MCF 10A (cell line): ENCODE measurements at regions not wholly inside any gene's neighbourhood (a gene's known extent, or its start where the extent isn't known, plus 50 kb on each side); places are given as distances from the start of the nearest gene placed in this dataset.
"Not testable (repeated sequence)": the region's sequence is repeated elsewhere in the genome, so short reads cannot be mapped to it uniquely, and the experiment has no call there.

Experiments used
- BruUV-seq: library from RNA; stranded (reverse); fragments of 400-500 nt; replicated peaks from 2 replicates; lab custom pipeline; 2021; lab: Mats Ljungman, UMichigan
- CTCF ChIA-PET: fragments of 300-600 bp; sonication (Branson Sonifier 250); formaldehyde crosslinking; extraction: SDS; loops from one replicate; lab custom pipeline; 2021; ENCODE audit warnings: antibody characterized with exemption, inconsistent platforms; lab: Yijun Ruan, JAX
- POLR2A ChIA-PET: fragments of 300-600, 350-650 bp; sonication (Branson Sonifier 250); formaldehyde crosslinking; extraction: SDS; loops from one replicate; lab custom pipeline; 2020; ENCODE audit warnings: antibody characterized with exemption, inconsistent platforms; lab: Yijun Ruan, JAX
- DNase-seq: peaks from one replicate; pipeline ENCODE4 v3.0.0-alpha.2; 2018; ENCODE audit not compliant: unreplicated experiment
- H3K27ac Mint-ChIP-seq: one replicate; pipeline ENCODE4 v1.8.0; 2022; ENCODE audit warnings: mild to moderate bottlenecking, low read depth, mixed read lengths; ENCODE audit not compliant: unreplicated experiment
- H3K27me3 Mint-ChIP-seq: one replicate; pipeline ENCODE4 v1.8.0; 2022; ENCODE audit warnings: mixed read lengths; ENCODE audit not compliant: insufficient read depth, unreplicated experiment
- H3K36me3 Mint-ChIP-seq: one replicate; pipeline ENCODE4 v1.8.0; 2022; ENCODE audit warnings: mild to moderate bottlenecking, moderate library complexity, mixed read lengths; ENCODE audit not compliant: insufficient read depth, unreplicated experiment
- H3K4me1 Mint-ChIP-seq: one replicate; pipeline ENCODE4 v1.8.0; 2022; ENCODE audit warnings: mixed read lengths; ENCODE audit not compliant: insufficient read depth, unreplicated experiment
- H3K4me3 Mint-ChIP-seq: one replicate; pipeline ENCODE4 v1.8.0; 2022; ENCODE audit warnings: mild to moderate bottlenecking, moderate library complexity, mixed read lengths; ENCODE audit not compliant: unreplicated experiment
- H3K9me3 Mint-ChIP-seq: one replicate; pipeline ENCODE4 v1.8.0; 2022; ENCODE audit warnings: mixed read lengths; ENCODE audit not compliant: unreplicated experiment
- intact Hi-C: fragments of 100-400 bp; cut with micrococcal nuclease; formaldehyde crosslinking; loops from 2 replicates; pipeline ENCODE4 v1.14.1; 2022
- TF ChIP-seq, protein P1 (sequence below): fragments of 200-600 bp; IDR thresholded peaks from one replicate; pipeline ENCODE4 v1.8.0; 2022; ENCODE audit warnings: antibody characterized with exemption, mild to moderate bottlenecking; ENCODE audit not compliant: unreplicated experiment

DNA sequence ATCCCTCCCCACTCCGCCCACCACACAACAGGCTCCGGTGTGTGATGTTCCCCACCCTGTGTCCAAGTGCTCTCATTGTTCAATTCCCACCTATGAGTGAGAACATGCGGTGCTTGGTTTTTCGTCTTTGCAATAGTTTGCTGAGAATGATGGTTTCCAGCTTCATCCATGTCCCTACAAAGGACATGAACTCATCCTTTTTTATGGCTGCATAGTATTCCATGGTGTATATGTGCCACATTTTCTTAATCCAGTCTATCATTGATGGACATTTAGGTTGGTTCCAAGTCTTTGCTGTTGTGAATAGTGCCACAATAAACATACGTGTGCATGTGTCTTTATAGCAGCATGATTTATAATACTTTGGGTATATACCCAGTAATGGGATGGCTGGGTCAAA is 81.0 kb upstream of the TINAGL1 start:
- POLR2A ChIA-PET = not testable (repeated sequence)

GRCh38 chr1:31495770-31496169 is 80.5 kb upstream of the TINAGL1 start:
- CTCF ChIA-PET, H3K27ac Mint-ChIP-seq, POLR2A ChIA-PET, DNase-seq, H3K9me3 Mint-ChIP-seq, H3K4me3 Mint-ChIP-seq, BruUV-seq, H3K27me3 Mint-ChIP-seq, intact Hi-C loops, H3K4me1 Mint-ChIP-seq, H3K36me3 Mint-ChIP-seq: not testable (repeated sequence)

More for the DNA sequence above, 81.0 kb upstream of the TINAGL1 start:
- H3K9me3 Mint-ChIP-seq, H3K27me3 Mint-ChIP-seq, DNase-seq, CTCF ChIA-PET, H3K27ac Mint-ChIP-seq, H3K4me1 Mint-ChIP-seq, intact Hi-C loops, H3K4me3 Mint-ChIP-seq, H3K36me3 Mint-ChIP-seq, BruUV-seq: not testable (repeated sequence)

GRCh38 chr1:31497601-31498000 is 78.7 kb upstream of the TINAGL1 start:
- intact Hi-C loops = no loop called here
- H3K27me3 Mint-ChIP-seq = no peaks in the 10 kb centered on the region
- no peak overlapping the region for H3K4me3 Mint-ChIP-seq
- H3K27ac Mint-ChIP-seq = no peak overlapping the region
- ChIA-PET CTCF (interaction anchor here (0.6 kb wide), 1 partner anchor 74 kb away, joined by 6 read pairs; no protein-coding TSS in a partner anchor), POLR2A (interaction anchor here (0.9 kb wide), 1 partner anchor 189 kb away, joined by 3 read pairs; no protein-coding TSS in a partner anchor)
- DNase-seq = no peak
- H3K36me3 Mint-ChIP-seq = no peaks in the 10 kb centered on the region
- no peaks in the 10 kb centered on the region for H3K4me1 Mint-ChIP-seq
- TF ChIP-seq, protein P1, sequence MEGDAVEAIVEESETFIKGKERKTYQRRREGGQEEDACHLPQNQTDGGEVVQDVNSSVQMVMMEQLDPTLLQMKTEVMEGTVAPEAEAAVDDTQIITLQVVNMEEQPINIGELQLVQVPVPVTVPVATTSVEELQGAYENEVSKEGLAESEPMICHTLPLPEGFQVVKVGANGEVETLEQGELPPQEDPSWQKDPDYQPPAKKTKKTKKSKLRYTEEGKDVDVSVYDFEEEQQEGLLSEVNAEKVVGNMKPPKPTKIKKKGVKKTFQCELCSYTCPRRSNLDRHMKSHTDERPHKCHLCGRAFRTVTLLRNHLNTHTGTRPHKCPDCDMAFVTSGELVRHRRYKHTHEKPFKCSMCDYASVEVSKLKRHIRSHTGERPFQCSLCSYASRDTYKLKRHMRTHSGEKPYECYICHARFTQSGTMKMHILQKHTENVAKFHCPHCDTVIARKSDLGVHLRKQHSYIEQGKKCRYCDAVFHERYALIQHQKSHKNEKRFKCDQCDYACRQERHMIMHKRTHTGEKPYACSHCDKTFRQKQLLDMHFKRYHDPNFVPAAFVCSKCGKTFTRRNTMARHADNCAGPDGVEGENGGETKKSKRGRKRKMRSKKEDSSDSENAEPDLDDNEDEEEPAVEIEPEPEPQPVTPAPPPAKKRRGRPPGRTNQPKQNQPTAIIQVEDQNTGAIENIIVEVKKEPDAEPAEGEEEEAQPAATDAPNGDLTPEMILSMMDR = no peak
- no TSS peak for BruUV-seq
- H3K9me3 Mint-ChIP-seq = no peaks in the 10 kb centered on the region

- no peaks in the 10 kb centered on the region for H3K9me3 Mint-ChIP-seq
- CTCF ChIA-PET = no interaction called here
Observed at GRCh38 chr1:31498376-31499040, 77.8 kb upstream of the TINAGL1 start.

DNA sequence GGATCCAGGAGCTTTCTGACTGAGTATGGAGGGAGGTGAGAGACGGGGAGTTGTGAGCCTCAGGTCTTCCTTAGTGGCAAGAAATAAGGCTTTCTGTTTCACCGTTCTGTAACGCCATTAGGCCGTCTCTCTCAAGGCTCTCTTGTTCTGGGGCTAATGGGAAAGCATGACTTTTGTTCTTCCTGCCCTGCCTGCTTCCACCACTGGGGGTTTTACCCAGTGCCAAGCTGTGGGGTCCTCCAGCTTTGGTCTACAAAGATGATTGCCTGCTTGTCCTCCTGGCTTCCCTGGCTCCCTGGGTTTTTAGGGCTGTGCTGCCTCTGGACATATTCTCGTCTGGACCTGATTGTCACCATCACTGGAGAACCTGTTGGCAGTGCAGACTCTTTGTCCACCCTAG is 74.8 kb upstream of the TINAGL1 start:
- ChIA-PET POLR2A (no interaction called here), CTCF (interaction anchor here (0.8 kb wide), 1 partner anchor 10 kb away, joined by 6 read pairs; no protein-coding TSS in a partner anchor)
- no TSS peak for BruUV-seq
- Mint-ChIP-seq H3K4me1 (peaks cover 9% of the 10 kb centered on the region), H3K9me3 (no peaks in the 10 kb centered on the region), H3K27me3 (peaks cover 9% of the 10 kb centered on the region), H3K27ac (no peak overlapping the region), H3K4me3 (no peak overlapping the region), H3K36me3 (no peaks in the 10 kb centered on the region)
- TF ChIP-seq, protein P1 = no peak
- DNase-seq = no peak
- intact Hi-C loops = no loop called here

More at GRCh38 chr1:31498376-31499040, 77.8 kb upstream of the TINAGL1 start:
- intact Hi-C loops = no loop called here
- TF ChIP-seq, protein P1 = no peak
- no peaks in the 10 kb centered on the region for H3K36me3 Mint-ChIP-seq
- no peak overlapping the region for H3K4me3 Mint-ChIP-seq
- no peaks in the 10 kb centered on the region for H3K4me1 Mint-ChIP-seq
- POLR2A ChIA-PET = interaction anchor here (0.9 kb wide), 2 partner anchors 10 to 190 kb away, joined by 3 read pairs; no protein-coding TSS in a partner anchor
- no peak overlapping the region for H3K27ac Mint-ChIP-seq
- DNase-seq = no peak
- BruUV-seq = no TSS peak
- peaks cover 8% of the 10 kb centered on the region for H3K27me3 Mint-ChIP-seq
